Liver (tissue), 8 donors: ENCODE measurements at regions not wholly inside any gene's neighbourhood (a gene's known extent, or its start where the extent isn't known, plus 50 kb on each side); places are given as distances from the start of the nearest gene placed in this dataset.

Experiments used
- DNase-seq: peaks from one replicate; pipeline ENCODE4 v3.0.0-alpha.2; 2017; ENCODE audit warnings: low spot score
- H3K27ac ChIP-seq, 2 donors: one replicate each; pipeline ENCODE4 v1.7.0; 2013; ENCODE audit warnings: inconsistent platforms in 2 of 2, low read length in 2 of 2, control low read depth in 1 of 2, low read depth in 1 of 2, mild to moderate bottlenecking in 1 of 2
- H3K27me3 ChIP-seq, 4 donors: one replicate each; pipeline versions ENCODE4 v1.6.1 to v1.7.0; 2013; ENCODE audit warnings: low read length in 3 of 4, inconsistent platforms in 1 of 4, mild to moderate bottlenecking in 1 of 4, moderate library complexity in 1 of 4; ENCODE audit not compliant: control insufficient read depth in 4 of 4, insufficient read depth in 4 of 4
- H3K36me3 ChIP-seq, 4 donors: one replicate each; pipeline versions ENCODE4 v1.6.1 to v1.7.0; 2013; ENCODE audit warnings: low read length in 3 of 4, mild to moderate bottlenecking in 3 of 4, low read depth in 1 of 4, moderate library complexity in 1 of 4; ENCODE audit not compliant: control insufficient read depth in 4 of 4, insufficient read depth in 3 of 4
- H3K4me1 ChIP-seq, 4 donors: one replicate each; pipeline versions ENCODE4 v1.6.1 to v1.7.0; 2013; ENCODE audit warnings: low read length in 3 of 4, mild to moderate bottlenecking in 3 of 4, moderate library complexity in 1 of 4; ENCODE audit not compliant: control insufficient read depth in 4 of 4, insufficient read depth in 4 of 4
- H3K4me3 ChIP-seq, 3 donors: one replicate each; pipeline versions ENCODE4 v1.6.1 to v1.7.0; 2013; ENCODE audit warnings: low read length in 3 of 3, control low read depth in 1 of 3, low read depth in 1 of 3, mild to moderate bottlenecking in 1 of 3
- H3K9ac ChIP-seq, 2 donors: one replicate each; pipeline ENCODE4 v1.7.0; 2013; ENCODE audit warnings: low read length in 2 of 2, mild to moderate bottlenecking in 2 of 2, moderate library complexity in 2 of 2, control low read depth in 1 of 2, low read depth in 1 of 2
- H3K9me3 ChIP-seq, 4 donors: one replicate each; pipeline versions ENCODE4 v1.6.1 to v1.7.0; 2013; ENCODE audit warnings: low read length in 3 of 4; ENCODE audit not compliant: control insufficient read depth in 4 of 4
- ATF3 ChIP-seq: IDR thresholded peaks from 2 replicates; pipeline ENCODE4 v1.6.1; 2016; ENCODE audit warnings: antibody characterized with exemption
- CTCF ChIP-seq: fragments of 150-350 bp; IDR thresholded peaks from 2 replicates; pipeline ENCODE4 v1.5.1; 2017; ENCODE audit warnings: improper control_type of control experiment, low read depth, low read length; ENCODE audit not compliant: missing input control
- EGR1 ChIP-seq, 2 donors: IDR thresholded peaks; 2 replicates each; pipeline ENCODE4 v1.6.1; 2016 to 2018; ENCODE audit warnings: antibody characterized with exemption in 2 of 2, low read depth in 2 of 2
- FOXA1 ChIP-seq: IDR thresholded peaks from 2 replicates; pipeline ENCODE4 v1.6.1; 2016; ENCODE audit warnings: antibody characterized with exemption
- FOXA2 ChIP-seq: IDR thresholded peaks from 2 replicates; pipeline ENCODE4 v1.6.1; 2016; ENCODE audit warnings: antibody characterized with exemption
- GABPA ChIP-seq, 2 donors: IDR thresholded peaks in 1 of 2; conservative IDR thresholded peaks in 1 of 2; 2 replicates each; pipeline ENCODE4 v1.6.1; 2016; ENCODE audit warnings: antibody characterized with exemption in 2 of 2, mild to moderate bottlenecking in 1 of 2, moderate library complexity in 1 of 2
- HNF4A ChIP-seq, 2 donors: conservative IDR thresholded peaks; 2 replicates each; pipeline ENCODE4 v1.6.1; 2016; ENCODE audit warnings: antibody characterized with exemption in 2 of 2, mild to moderate bottlenecking in 2 of 2
- HNF4G ChIP-seq: IDR thresholded peaks from 2 replicates; pipeline ENCODE4 v1.6.1; 2016; ENCODE audit warnings: antibody characterized with exemption
- JUND ChIP-seq, 2 donors: IDR thresholded peaks; 2 replicates each; pipeline ENCODE4 v1.6.1; 2016; ENCODE audit warnings: antibody characterized with exemption in 2 of 2
- MAX ChIP-seq: IDR thresholded peaks from 2 replicates; pipeline ENCODE4 v1.6.1; 2016; ENCODE audit warnings: antibody characterized with exemption
- NR2F2 ChIP-seq: IDR thresholded peaks from 2 replicates; pipeline ENCODE4 v1.6.1; 2016; ENCODE audit warnings: antibody characterized with exemption
- RAD21 ChIP-seq, 2 donors: IDR thresholded peaks; 2 replicates each; pipeline ENCODE4 v1.6.1; 2016; ENCODE audit warnings: antibody characterized with exemption in 2 of 2, mild to moderate bottlenecking in 2 of 2
- REST ChIP-seq: IDR thresholded peaks from 2 replicates; pipeline ENCODE4 v1.6.1; 2016; ENCODE audit warnings: antibody characterized with exemption, mild to moderate bottlenecking
- SP1 ChIP-seq: IDR thresholded peaks from 2 replicates; pipeline ENCODE4 v1.6.1; 2018; ENCODE audit warnings: antibody characterized with exemption, mild to moderate bottlenecking
- TAF1 ChIP-seq: conservative IDR thresholded peaks from 2 replicates; pipeline ENCODE4 v1.6.1; 2016; ENCODE audit warnings: antibody characterized with exemption, mild to moderate bottlenecking
- YY1 ChIP-seq: IDR thresholded peaks from 2 replicates; pipeline ENCODE4 v1.6.1; 2016; ENCODE audit warnings: antibody characterized with exemption, mild to moderate bottlenecking
- ZBTB33 ChIP-seq: IDR thresholded peaks from 2 replicates; pipeline ENCODE4 v1.6.1; 2016; ENCODE audit warnings: antibody characterized with exemption
- WGBS: extraction: QIAGEN DNeasy Blood & Tissue Kit; methylation state at CpG from one replicate; pipeline ENCODE4 v1.1.7; 2013; 5-methylcytosine and 5-hydroxymethylcytosine counted together
- donor health status: healthy.
- donor health status: healthy.
- donor health status: healthy.
- donor health status: healthy.
- donor health status: healthy.

- no peak for TF ChIP-seq EGR1 (IDR thresholded peaks at IDR 0.05; ENCODE audit: low read depth in 2 of 2)
These were observed 586.9 kb upstream of the KIRREL3 start (continued) for GRCh38 chr11:127587511-127587910.

GRCh38 chr11:127576210-127576609 lies 575.6 kb upstream of the KIRREL3 start:
- H3K4me3 ChIP-seq = no peak overlapping the region
- no peak overlapping the region for H3K27ac ChIP-seq
- WGBS = 84% methylated on average over 7 of the region's 7 CpGs
- no peaks in the 10 kb centered on the region for H3K9me3 ChIP-seq
- H3K36me3 ChIP-seq = no peaks in the 10 kb centered on the region
- no peak for DNase-seq
- no peaks in the 10 kb centered on the region for H3K4me1 ChIP-seq
- no peak overlapping the region for H3K9ac ChIP-seq
- no peak for TF ChIP-seq ATF3
- no peak for TF ChIP-seq FOXA1
- TF ChIP-seq YY1 = no peak
- no peak for TF ChIP-seq REST
- no peak for TF ChIP-seq JUND (IDR thresholded peaks at IDR 0.05)
- no peak for TF ChIP-seq TAF1
- no peak for TF ChIP-seq EGR1 (IDR thresholded peaks at IDR 0.05; ENCODE audit: low read depth in 2 of 2)
- no peak for TF ChIP-seq GABPA (IDR thresholded peaks at IDR 0.05 in 1 of 2, conservative IDR thresholded peaks at IDR 0.05 in 1 of 2)
- H3K27me3 ChIP-seq = no peaks in the 10 kb centered on the region

- H3K27ac ChIP-seq = no peak overlapping the region
- no peaks in the 10 kb centered on the region for H3K36me3 ChIP-seq
- no peak overlapping the region for H3K9ac ChIP-seq
- H3K4me1 ChIP-seq = no peaks in the 10 kb centered on the region
- no peak overlapping the region for H3K4me3 ChIP-seq
- no peaks in the 10 kb centered on the region for H3K9me3 ChIP-seq
- H3K27me3 ChIP-seq = no peaks in the 10 kb centered on the region
- no peak for TF ChIP-seq CTCF
- TF ChIP-seq MAX = no peak
- TF ChIP-seq HNF4A (conservative IDR thresholded peaks at IDR 0.05) = no peak
- TF ChIP-seq ATF3 = no peak
- TF ChIP-seq SP1 = no peak
- no peak for TF ChIP-seq HNF4G
- TF ChIP-seq NR2F2 = no peak
- TF ChIP-seq REST = no peak
- TF ChIP-seq FOXA1 = no peak
- TF ChIP-seq GABPA (IDR thresholded peaks at IDR 0.05 in 1 of 2, conservative IDR thresholded peaks at IDR 0.05 in 1 of 2) = no peak
- no peak for TF ChIP-seq ZBTB33
- no peak for TF ChIP-seq EGR1 (IDR thresholded peaks at IDR 0.05; ENCODE audit: low read depth in 2 of 2)
- no peak for TF ChIP-seq YY1
- TF ChIP-seq TAF1 = no peak
- no peak for TF ChIP-seq JUND (IDR thresholded peaks at IDR 0.05)
- TF ChIP-seq FOXA2 = no peak
- no peak for TF ChIP-seq RAD21 (IDR thresholded peaks at IDR 0.05)
- WGBS = 66% methylated on average over 5 of the region's 5 CpGs
- DNase-seq = no peak
These were observed 573.9 kb upstream of the KIRREL3 start for GRCh38 chr11:127574478-127574877.
